ENCODE measurements at regions not wholly inside any gene's neighbourhood (a gene's known extent, or its start where the extent isn't known, plus 50 kb on each side); places are given as distances from the start of the nearest gene placed in this dataset.

- TF ChIP-seq CTCF (IDR thresholded peaks at IDR 0.05), result no peak
- no peak for TF ChIP-seq POLR2A (IDR thresholded peaks at IDR 0.05)
These were observed 229.2 kb upstream of the PKP2 start for GRCh38 chr12:33125755-33126154.
